Liver (tissue), 7 donors: ENCODE measurements at regions not wholly inside any gene's neighbourhood (a gene's known extent, or its start where the extent isn't known, plus 50 kb on each side); places are given as distances from the start of the nearest gene placed in this dataset.
"Not testable (repeated sequence)": the region's sequence is repeated elsewhere in the genome, so short reads cannot be mapped to it uniquely, and the experiment has no call there.

Source experiments
- DNase-seq: peaks from one replicate; pipeline ENCODE4 v3.0.0-alpha.2; 2017; ENCODE audit warnings: low spot score
- H3K27ac ChIP-seq, 2 donors: one replicate each; pipeline ENCODE4 v1.7.0; 2013; ENCODE audit warnings: inconsistent platforms in 2 of 2, low read length in 2 of 2, control low read depth in 1 of 2, low read depth in 1 of 2, mild to moderate bottlenecking in 1 of 2
- H3K27me3 ChIP-seq, 4 donors: one replicate each; pipeline versions ENCODE4 v1.6.1 to v1.7.0; 2013; ENCODE audit warnings: low read length in 3 of 4, inconsistent platforms in 1 of 4, mild to moderate bottlenecking in 1 of 4, moderate library complexity in 1 of 4; ENCODE audit not compliant: control insufficient read depth in 4 of 4, insufficient read depth in 4 of 4
- H3K36me3 ChIP-seq, 4 donors: one replicate each; pipeline versions ENCODE4 v1.6.1 to v1.7.0; 2013; ENCODE audit warnings: low read length in 3 of 4, mild to moderate bottlenecking in 3 of 4, low read depth in 1 of 4, moderate library complexity in 1 of 4; ENCODE audit not compliant: control insufficient read depth in 4 of 4, insufficient read depth in 3 of 4
- H3K4me1 ChIP-seq, 4 donors: one replicate each; pipeline versions ENCODE4 v1.6.1 to v1.7.0; 2013; ENCODE audit warnings: low read length in 3 of 4, mild to moderate bottlenecking in 3 of 4, moderate library complexity in 1 of 4; ENCODE audit not compliant: control insufficient read depth in 4 of 4, insufficient read depth in 4 of 4
- H3K4me3 ChIP-seq, 3 donors: one replicate each; pipeline versions ENCODE4 v1.6.1 to v1.7.0; 2013; ENCODE audit warnings: low read length in 3 of 3, control low read depth in 1 of 3, low read depth in 1 of 3, mild to moderate bottlenecking in 1 of 3
- H3K9ac ChIP-seq, 2 donors: one replicate each; pipeline ENCODE4 v1.7.0; 2013; ENCODE audit warnings: low read length in 2 of 2, mild to moderate bottlenecking in 2 of 2, moderate library complexity in 2 of 2, control low read depth in 1 of 2, low read depth in 1 of 2
- H3K9me3 ChIP-seq, 4 donors: one replicate each; pipeline versions ENCODE4 v1.6.1 to v1.7.0; 2013; ENCODE audit warnings: low read length in 3 of 4; ENCODE audit not compliant: control insufficient read depth in 4 of 4
- EGR1 ChIP-seq, 2 donors: IDR thresholded peaks; 2 replicates each; pipeline ENCODE4 v1.6.1; 2016 to 2018; ENCODE audit warnings: antibody characterized with exemption in 2 of 2, low read depth in 2 of 2
- FOXA2 ChIP-seq: IDR thresholded peaks from 2 replicates; pipeline ENCODE4 v1.6.1; 2016; ENCODE audit warnings: antibody characterized with exemption
- GABPA ChIP-seq, 2 donors: IDR thresholded peaks in 1 of 2; conservative IDR thresholded peaks in 1 of 2; 2 replicates each; pipeline ENCODE4 v1.6.1; 2016; ENCODE audit warnings: antibody characterized with exemption in 2 of 2, mild to moderate bottlenecking in 1 of 2, moderate library complexity in 1 of 2
- HNF4A ChIP-seq, 2 donors: conservative IDR thresholded peaks; 2 replicates each; pipeline ENCODE4 v1.6.1; 2016; ENCODE audit warnings: antibody characterized with exemption in 2 of 2, mild to moderate bottlenecking in 2 of 2
- JUND ChIP-seq, 2 donors: IDR thresholded peaks; 2 replicates each; pipeline ENCODE4 v1.6.1; 2016; ENCODE audit warnings: antibody characterized with exemption in 2 of 2
- NR2F2 ChIP-seq: IDR thresholded peaks from 2 replicates; pipeline ENCODE4 v1.6.1; 2016; ENCODE audit warnings: antibody characterized with exemption
- RAD21 ChIP-seq, 2 donors: IDR thresholded peaks; 2 replicates each; pipeline ENCODE4 v1.6.1; 2016; ENCODE audit warnings: antibody characterized with exemption in 2 of 2, mild to moderate bottlenecking in 2 of 2
- RXRA ChIP-seq, 2 donors: IDR thresholded peaks; 2 replicates each; pipeline ENCODE4 v1.6.1; 2017 to 2018; ENCODE audit warnings: antibody characterized with exemption in 2 of 2, mild to moderate bottlenecking in 1 of 2
- SP1 ChIP-seq: IDR thresholded peaks from 2 replicates; pipeline ENCODE4 v1.6.1; 2018; ENCODE audit warnings: antibody characterized with exemption, mild to moderate bottlenecking
- TAF1 ChIP-seq: conservative IDR thresholded peaks from 2 replicates; pipeline ENCODE4 v1.6.1; 2016; ENCODE audit warnings: antibody characterized with exemption, mild to moderate bottlenecking
- YY1 ChIP-seq: IDR thresholded peaks from 2 replicates; pipeline ENCODE4 v1.6.1; 2016; ENCODE audit warnings: antibody characterized with exemption, mild to moderate bottlenecking
- WGBS: extraction: QIAGEN DNeasy Blood & Tissue Kit; methylation state at CpG from one replicate; pipeline ENCODE4 v1.1.7; 2013; 5-methylcytosine and 5-hydroxymethylcytosine counted together
- TF ChIP-seq, protein P1 (sequence below): IDR thresholded peaks from 2 replicates; pipeline ENCODE4 v1.6.1; 2016; ENCODE audit warnings: antibody characterized with exemption
- TF ChIP-seq, protein P2 (sequence below): IDR thresholded peaks from 2 replicates; pipeline ENCODE4 v1.6.1; 2016; ENCODE audit warnings: antibody characterized with exemption
- donor health status: healthy.
- donor health status: healthy.
- donor health status: healthy.
- donor health status: healthy.

DNA sequence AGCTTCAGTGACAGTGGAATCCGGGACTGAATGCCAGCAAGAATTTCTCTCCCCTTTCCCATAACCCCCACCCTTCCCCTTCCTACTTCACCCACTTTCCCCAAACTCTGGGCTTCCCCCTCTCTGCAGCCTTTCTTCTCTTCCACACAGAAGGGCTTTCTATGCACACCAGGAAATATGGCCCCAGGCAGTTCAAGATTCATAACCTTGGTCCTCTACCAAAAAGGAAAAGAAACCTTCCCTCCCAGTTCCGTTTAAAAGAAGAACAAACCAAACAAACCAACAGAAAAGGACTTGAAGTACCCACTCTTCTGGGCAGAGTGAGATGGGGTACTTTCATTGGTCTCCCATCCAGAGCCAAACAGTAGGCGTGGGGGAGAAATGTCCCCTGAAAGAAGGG is 68.8 kb upstream of the ABHD2 start (continued):
- no peak for TF ChIP-seq TAF1
- no peak for TF ChIP-seq SP1
- TF ChIP-seq JUND (IDR thresholded peaks at IDR 0.05), result no peak
- TF ChIP-seq, protein P1, sequence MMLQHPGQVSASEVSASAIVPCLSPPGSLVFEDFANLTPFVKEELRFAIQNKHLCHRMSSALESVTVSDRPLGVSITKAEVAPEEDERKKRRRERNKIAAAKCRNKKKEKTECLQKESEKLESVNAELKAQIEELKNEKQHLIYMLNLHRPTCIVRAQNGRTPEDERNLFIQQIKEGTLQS, result no peak
- no peak for TF ChIP-seq RAD21 (IDR thresholded peaks at IDR 0.05)
- no peak for TF ChIP-seq HNF4A (conservative IDR thresholded peaks at IDR 0.05)

DNA sequence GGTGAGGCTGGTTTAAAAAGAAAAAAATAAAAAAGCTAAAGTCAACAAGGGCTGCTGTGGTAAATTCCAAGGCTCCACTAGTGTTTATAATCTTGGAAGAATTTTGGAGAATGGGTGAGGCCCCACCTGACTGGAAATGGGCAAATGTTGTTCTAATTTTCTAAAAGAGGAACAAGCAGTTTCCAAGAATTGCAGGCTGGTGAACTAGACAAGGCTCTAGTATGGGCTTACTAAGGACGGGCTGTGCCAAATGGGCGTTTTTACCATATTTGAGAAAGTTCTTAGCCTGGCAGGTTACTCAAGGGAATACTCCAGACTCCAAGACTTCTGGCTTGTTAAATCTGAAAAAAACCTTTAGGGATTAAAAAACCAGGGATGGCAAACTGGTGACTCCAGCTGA is 67.0 kb upstream of the ABHD2 start:
- DNase-seq, result no peak
- no peak overlapping the region for H3K27ac ChIP-seq
- no peak overlapping the region for H3K9ac ChIP-seq
- no peak overlapping the region for H3K4me3 ChIP-seq
- peaks cover 0 to 7% (median 2%) of the 10 kb centered on the region in 4 donors for H3K4me1 ChIP-seq
- 66% methylated on average over 2 of the region's 2 CpGs for WGBS
- TF ChIP-seq NR2F2 (no peak), GABPA (IDR thresholded peaks at IDR 0.05 in 1 of 2, conservative IDR thresholded peaks at IDR 0.05 in 1 of 2) (no peak), FOXA2 (no peak), RAD21 (IDR thresholded peaks at IDR 0.05) (no peak)
- TF ChIP-seq, protein P1, result no peak
- H3K36me3 ChIP-seq, result no peaks in the 10 kb centered on the region
- H3K27me3 ChIP-seq, result peaks cover 0 to 9% (median 3%) of the 10 kb centered on the region in 4 donors
- no peaks in the 10 kb centered on the region for H3K9me3 ChIP-seq

DNA sequence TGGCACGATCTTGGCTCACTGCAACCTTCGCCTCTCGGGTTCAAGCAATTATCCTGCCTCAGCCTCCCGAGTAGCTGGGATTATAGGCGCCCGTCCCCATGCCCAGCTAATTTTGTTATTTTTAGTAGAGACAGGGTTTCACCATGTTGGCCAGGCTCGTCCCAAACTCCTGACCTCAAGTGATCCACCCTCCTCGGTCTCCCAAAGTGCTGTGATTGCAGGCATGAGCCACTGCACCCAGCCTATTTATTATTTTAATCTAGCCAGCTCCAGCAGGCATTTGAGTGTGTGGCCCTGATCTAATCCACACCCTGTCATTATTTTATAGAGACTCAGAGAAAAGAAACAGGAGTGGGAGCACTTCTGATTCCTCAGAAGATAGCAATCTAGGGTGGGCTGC is 66.4 kb upstream of the ABHD2 start:
- not testable (repeated sequence) for H3K27ac ChIP-seq, H3K27me3 ChIP-seq, H3K9me3 ChIP-seq, DNase-seq, H3K36me3 ChIP-seq, H3K9ac ChIP-seq, H3K4me1 ChIP-seq, H3K4me3 ChIP-seq
- WGBS, result 77% methylated on average over 8 of the region's 8 CpGs

DNA sequence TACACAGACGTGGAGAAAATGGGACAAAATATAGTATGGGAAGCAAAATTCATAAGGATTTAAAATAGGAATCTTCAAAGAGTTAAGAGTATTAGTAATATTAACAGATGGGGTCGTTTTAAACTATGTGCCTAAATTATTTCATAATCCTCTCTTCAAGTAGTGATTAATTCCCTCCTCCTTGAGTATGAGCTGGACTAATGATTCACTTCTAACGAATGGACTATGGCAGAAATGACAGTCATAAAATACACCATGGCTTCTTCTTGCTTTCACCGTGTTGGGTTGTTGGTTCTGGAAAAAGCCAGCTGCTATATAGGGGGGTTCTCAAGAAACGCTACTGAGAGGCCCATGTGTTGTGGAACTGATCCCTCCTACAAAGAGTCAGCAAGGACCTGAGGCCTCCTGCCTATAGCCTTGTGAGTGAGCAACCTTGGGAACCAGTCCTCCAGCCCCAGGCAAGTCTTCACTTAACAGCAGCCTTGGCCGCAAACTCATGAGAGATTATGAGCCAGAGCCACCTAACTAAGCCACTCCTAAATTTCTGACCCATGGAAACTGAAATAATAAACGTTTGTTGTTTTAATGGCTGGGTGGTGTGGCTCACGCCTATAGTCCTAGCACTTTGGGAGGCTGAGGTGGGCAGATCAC is 64.8 kb upstream of the ABHD2 start:
- Histone ChIP-seq H3K27ac (no peak overlapping the region), H3K9ac (no peak overlapping the region), H3K9me3 (no peaks in the 10 kb centered on the region), H3K27me3 (no peaks in the 10 kb centered on the region), H3K36me3 (no peaks in the 10 kb centered on the region), H3K4me1 (no peaks in the 10 kb centered on the region), H3K4me3 (no peak overlapping the region)
- TF ChIP-seq RXRA (IDR thresholded peaks at IDR 0.05) (no peak), YY1 (no peak), EGR1 (IDR thresholded peaks at IDR 0.05; ENCODE audit: low read depth in 2 of 2) (no peak), SP1 (no peak), FOXA2 (no peak)
- TF ChIP-seq, protein P2, sequence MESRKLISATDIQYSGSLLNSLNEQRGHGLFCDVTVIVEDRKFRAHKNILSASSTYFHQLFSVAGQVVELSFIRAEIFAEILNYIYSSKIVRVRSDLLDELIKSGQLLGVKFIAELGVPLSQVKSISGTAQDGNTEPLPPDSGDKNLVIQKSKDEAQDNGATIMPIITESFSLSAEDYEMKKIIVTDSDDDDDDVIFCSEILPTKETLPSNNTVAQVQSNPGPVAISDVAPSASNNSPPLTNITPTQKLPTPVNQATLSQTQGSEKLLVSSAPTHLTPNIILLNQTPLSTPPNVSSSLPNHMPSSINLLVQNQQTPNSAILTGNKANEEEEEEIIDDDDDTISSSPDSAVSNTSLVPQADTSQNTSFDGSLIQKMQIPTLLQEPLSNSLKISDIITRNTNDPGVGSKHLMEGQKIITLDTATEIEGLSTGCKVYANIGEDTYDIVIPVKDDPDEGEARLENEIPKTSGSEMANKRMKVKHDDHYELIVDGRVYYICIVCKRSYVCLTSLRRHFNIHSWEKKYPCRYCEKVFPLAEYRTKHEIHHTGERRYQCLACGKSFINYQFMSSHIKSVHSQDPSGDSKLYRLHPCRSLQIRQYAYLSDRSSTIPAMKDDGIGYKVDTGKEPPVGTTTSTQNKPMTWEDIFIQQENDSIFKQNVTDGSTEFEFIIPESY, result no peak
- DNase-seq, result no peak
- 82% methylated on average over 8 of the region's 8 CpGs for WGBS
